Skeletal muscle tissue (tissue), 3 donors: ENCODE measurements at regions not wholly inside any gene's neighbourhood (a gene's known extent, or its start where the extent isn't known, plus 50 kb on each side); places are given as distances from the start of the nearest gene placed in this dataset.
A peak's percentile ranks its signal among the peaks of the same experiment; 100 is the strongest.
"Not testable (repeated sequence)": the region's sequence is repeated elsewhere in the genome, so short reads cannot be mapped to it uniquely, and the experiment has no call there.

Experiments
- H3K27ac ChIP-seq: one replicate; pipeline ENCODE4 v1.7.0; 2013; ENCODE audit warnings: mild to moderate bottlenecking, low read depth, low read length, inconsistent platforms
- H3K27me3 ChIP-seq, 3 donors: one replicate each; pipeline ENCODE4 v1.7.0; 2013; ENCODE audit warnings: low read length in 3 of 3; ENCODE audit not compliant: control insufficient read depth in 3 of 3, insufficient read depth in 3 of 3
- H3K36me3 ChIP-seq, 3 donors: one replicate each; pipeline ENCODE4 v1.7.0; 2013; ENCODE audit warnings: low read length in 3 of 3; ENCODE audit not compliant: control insufficient read depth in 3 of 3, insufficient read depth in 3 of 3
- H3K4me1 ChIP-seq, 3 donors: one replicate each; pipeline ENCODE4 v1.7.0; 2013; ENCODE audit warnings: low read length in 3 of 3, mild to moderate bottlenecking in 3 of 3; ENCODE audit not compliant: control insufficient read depth in 3 of 3, insufficient read depth in 3 of 3
- H3K4me3 ChIP-seq, 3 donors: one replicate each; pipeline ENCODE4 v1.7.0; 2013; ENCODE audit warnings: low read length in 3 of 3
- H3K9ac ChIP-seq, 3 donors: one replicate each; pipeline ENCODE4 v1.7.0; 2013; ENCODE audit warnings: low read length in 3 of 3, mild to moderate bottlenecking in 3 of 3, moderate library complexity in 2 of 3, low read depth in 1 of 3
- H3K9me3 ChIP-seq, 3 donors: one replicate each; pipeline ENCODE4 v1.7.0; 2013; ENCODE audit warnings: low read length in 3 of 3; ENCODE audit not compliant: control insufficient read depth in 3 of 3
- donor health status: Osteomylitis.

- H3K4me3 ChIP-seq, result no peak overlapping the region
- no peaks in the 10 kb centered on the region for H3K27me3 ChIP-seq
- no peak overlapping the region for H3K27ac ChIP-seq
- H3K4me1 ChIP-seq, result no peaks in the 10 kb centered on the region
- H3K36me3 ChIP-seq, result no peaks in the 10 kb centered on the region
- H3K9me3 ChIP-seq, result no peaks in the 10 kb centered on the region
- no peak overlapping the region for H3K9ac ChIP-seq
Observed at GRCh38 chr3:64361962-64362735, 136.9 kb upstream of the PRICKLE2 start.

DNA sequence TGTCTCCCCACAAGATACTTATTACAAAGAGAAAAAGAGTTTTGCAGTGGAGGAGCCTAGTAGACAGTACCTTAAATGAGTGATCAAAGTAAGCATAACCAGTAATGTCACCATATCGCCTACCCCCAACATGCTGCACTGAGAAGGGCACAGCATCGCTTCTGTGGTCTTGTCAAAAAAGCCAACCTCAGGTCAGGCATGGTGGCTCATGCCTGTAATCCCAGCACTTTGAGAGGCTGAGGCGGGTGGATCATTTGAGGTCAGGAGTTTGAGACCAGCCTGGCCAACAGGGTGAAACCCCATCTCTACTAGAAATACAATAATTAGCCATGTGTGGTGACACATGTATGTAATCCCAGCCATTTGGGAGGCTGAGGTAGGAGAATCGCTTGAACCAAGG lies 135.8 kb upstream of the PRICKLE2 start:
- not testable (repeated sequence) for H3K4me3 ChIP-seq, H3K9me3 ChIP-seq, H3K9ac ChIP-seq, H3K27me3 ChIP-seq, H3K4me1 ChIP-seq, H3K36me3 ChIP-seq, H3K27ac ChIP-seq

- Histone ChIP-seq H3K9me3 (no peaks in the 10 kb centered on the region), H3K9ac (no peak overlapping the region), H3K27ac (no peak overlapping the region), H3K36me3 (no peaks in the 10 kb centered on the region), H3K27me3 (no peaks in the 10 kb centered on the region), H3K4me1 (no peaks in the 10 kb centered on the region), H3K4me3 (no peak overlapping the region)
Observed at GRCh38 chr3:64360280-64360679, 135.0 kb upstream of the PRICKLE2 start.

GRCh38 chr3:64359735-64360134 lies 134.5 kb upstream of the PRICKLE2 start:
- H3K9ac ChIP-seq, result no peak overlapping the region
- H3K4me3 ChIP-seq, result no peak overlapping the region
- no peaks in the 10 kb centered on the region for H3K36me3 ChIP-seq
- no peak overlapping the region for H3K27ac ChIP-seq
- H3K4me1 ChIP-seq, result no peaks in the 10 kb centered on the region
- no peaks in the 10 kb centered on the region for H3K27me3 ChIP-seq
- no peaks in the 10 kb centered on the region for H3K9me3 ChIP-seq

GRCh38 chr3:64358853-64359252 lies 133.6 kb upstream of the PRICKLE2 start:
- Histone ChIP-seq H3K9ac (no peak overlapping the region), H3K9me3 (no peaks in the 10 kb centered on the region), H3K4me1 (no peaks in the 10 kb centered on the region), H3K27ac (no peak overlapping the region), H3K4me3 (no peak overlapping the region), H3K36me3 (no peaks in the 10 kb centered on the region), H3K27me3 (no peaks in the 10 kb centered on the region)

DNA sequence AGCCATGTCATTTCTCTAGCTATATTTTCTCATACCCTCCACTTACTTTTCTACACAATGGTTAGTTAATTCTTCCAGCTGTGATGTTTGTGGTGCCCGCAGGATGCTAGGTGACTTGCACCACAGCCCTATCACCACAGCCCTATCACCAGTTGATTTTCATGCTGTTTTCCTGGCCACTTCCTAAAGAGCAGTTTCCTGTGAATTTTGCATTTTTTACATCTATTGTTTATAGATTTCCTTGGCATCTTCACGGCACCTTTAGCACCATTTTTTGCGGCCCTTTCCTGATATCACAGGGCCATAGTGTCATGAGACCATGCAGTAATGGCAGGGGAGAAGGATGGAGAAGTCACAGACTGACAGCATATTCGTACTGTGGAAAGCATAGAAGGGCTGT lies 132.9 kb upstream of the PRICKLE2 start:
- H3K4me1 ChIP-seq, result no peaks in the 10 kb centered on the region
- H3K27me3 ChIP-seq, result no peaks in the 10 kb centered on the region
- H3K4me3 ChIP-seq, result no peak overlapping the region
- no peak overlapping the region for H3K27ac ChIP-seq
- no peak overlapping the region for H3K9ac ChIP-seq
- H3K36me3 ChIP-seq, result no peaks in the 10 kb centered on the region
- H3K9me3 ChIP-seq, result no peaks in the 10 kb centered on the region

GRCh38 chr3:64357481-64357880 lies 132.2 kb upstream of the PRICKLE2 start:
- no peak overlapping the region for H3K9ac ChIP-seq
- H3K4me1 ChIP-seq, result no peaks in the 10 kb centered on the region
- H3K9me3 ChIP-seq, result no peaks in the 10 kb centered on the region
- H3K27ac ChIP-seq, result no peak overlapping the region
- H3K4me3 ChIP-seq, result no peak overlapping the region
- no peaks in the 10 kb centered on the region for H3K27me3 ChIP-seq
- H3K36me3 ChIP-seq, result no peaks in the 10 kb centered on the region

GRCh38 chr3:64355401-64355807 lies 130.1 kb upstream of the PRICKLE2 start:
- Histone ChIP-seq H3K4me1 (peaks cover 0 to 3% (median 0%) of the 10 kb centered on the region in 3 donors), H3K27me3 (no peaks in the 10 kb centered on the region), H3K9ac (no peak overlapping the region), H3K27ac (peak overlapping the region; percentile 16), H3K4me3 (no peak overlapping the region), H3K36me3 (no peaks in the 10 kb centered on the region), H3K9me3 (no peaks in the 10 kb centered on the region)

GRCh38 chr3:64354956-64355355 lies 129.7 kb upstream of the PRICKLE2 start:
- Histone ChIP-seq H3K9ac (no peak overlapping the region), H3K36me3 (no peaks in the 10 kb centered on the region), H3K4me1 (peaks cover 0 to 3% (median 0%) of the 10 kb centered on the region in 3 donors), H3K27me3 (no peaks in the 10 kb centered on the region), H3K27ac (peak overlapping the region; percentile 16), H3K9me3 (no peaks in the 10 kb centered on the region), H3K4me3 (no peak overlapping the region)

- H3K27ac ChIP-seq, result no peak overlapping the region
- H3K4me1 ChIP-seq, result peaks cover 0 to 3% (median 0%) of the 10 kb centered on the region in 3 donors
- no peaks in the 10 kb centered on the region for H3K9me3 ChIP-seq
- H3K9ac ChIP-seq, result no peak overlapping the region
- no peak overlapping the region for H3K4me3 ChIP-seq
- H3K36me3 ChIP-seq, result no peaks in the 10 kb centered on the region
- no peaks in the 10 kb centered on the region for H3K27me3 ChIP-seq
Observed at GRCh38 chr3:64354221-64354620, 129.0 kb upstream of the PRICKLE2 start.
